Peyer's patch (tissue), 4 donors: ENCODE measurements at regions not wholly inside any gene's neighbourhood (a gene's known extent, or its start where the extent isn't known, plus 50 kb on each side); places are given as distances from the start of the nearest gene placed in this dataset.
"Not testable (repeated sequence)": the region's sequence is repeated elsewhere in the genome, so short reads cannot be mapped to it uniquely, and the experiment has no call there.

Source experiments
- DNase-seq, 3 donors: peaks; one replicate each; pipeline ENCODE4 v3.0.0-alpha.2; 2017 to 2019
- H3K27ac ChIP-seq, 4 donors: fragments of 200-600 bp; sonication (generic); one replicate each; pipeline ENCODE4 v1.5.1; 2016 to 2019
- H3K27me3 ChIP-seq, 2 donors: fragments of 200-600 bp; sonication (generic); one replicate each; pipeline ENCODE4 v1.5.1; 2019
- H3K36me3 ChIP-seq, 3 donors: fragments of 200-600 bp; sonication (generic); one replicate each; pipeline ENCODE4 v1.5.1; 2016 to 2019
- H3K4me1 ChIP-seq, 4 donors: fragments of 200-600 bp; sonication (generic); one replicate each; pipeline ENCODE4 v1.5.1; 2016 to 2019
- H3K4me3 ChIP-seq, 4 donors: fragments of 200-600 bp; sonication (generic); 1 replicate in 3 of 4; 2 replicates in 1 of 4; pipeline ENCODE4 v1.5.1; 2016 to 2019; ENCODE audit warnings: mild to moderate bottlenecking in 1 of 4
- H3K9me3 ChIP-seq, 4 donors: fragments of 200-600 bp; sonication (generic); one replicate each; pipeline ENCODE4 v1.5.1; 2016 to 2019; ENCODE audit warnings: mild to moderate bottlenecking in 1 of 4
- POLR2A ChIP-seq, 2 donors: fragments of 450-650 bp; IDR thresholded peaks; one replicate each; pipeline ENCODE4 v1.5.1; 2017; ENCODE audit warnings: antibody characterized with exemption in 2 of 2, mild to moderate bottlenecking in 2 of 2, moderate library complexity in 2 of 2
- TF ChIP-seq, protein P1 (sequence below), 6 experiments: fragments of 450-650 bp in 4 of 6; fragments of 200-600 bp in 2 of 6; sonication (generic) in 1 of 6; IDR thresholded peaks; one replicate each; pipeline ENCODE4 v1.5.1; 2017 to 2019; ENCODE audit warnings: antibody characterized with exemption in 6 of 6, mild to moderate bottlenecking in 3 of 6, moderate library complexity in 1 of 6

DNA sequence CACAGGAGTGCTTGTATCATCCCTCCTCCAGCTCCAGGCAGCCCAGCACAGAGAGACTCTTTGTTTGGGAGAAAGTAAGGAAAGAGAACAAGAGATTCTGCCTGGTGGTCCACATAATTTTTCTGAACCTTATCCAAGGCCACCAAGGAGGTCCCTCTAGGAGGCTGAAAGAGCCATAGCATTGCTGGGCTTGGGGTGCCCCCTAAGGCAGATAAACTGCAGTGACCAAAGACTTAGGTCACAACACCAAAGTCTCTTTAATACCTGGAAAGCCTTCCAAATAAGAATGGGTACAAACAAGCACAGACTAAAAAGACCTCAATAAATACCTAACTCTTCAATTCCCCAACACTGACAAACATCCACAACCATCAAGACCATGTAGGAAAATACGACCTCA is 310.2 kb upstream of the PPP2R3A start:
- H3K9me3 ChIP-seq, result no peaks in the 10 kb centered on the region
- TF ChIP-seq, protein P1, sequence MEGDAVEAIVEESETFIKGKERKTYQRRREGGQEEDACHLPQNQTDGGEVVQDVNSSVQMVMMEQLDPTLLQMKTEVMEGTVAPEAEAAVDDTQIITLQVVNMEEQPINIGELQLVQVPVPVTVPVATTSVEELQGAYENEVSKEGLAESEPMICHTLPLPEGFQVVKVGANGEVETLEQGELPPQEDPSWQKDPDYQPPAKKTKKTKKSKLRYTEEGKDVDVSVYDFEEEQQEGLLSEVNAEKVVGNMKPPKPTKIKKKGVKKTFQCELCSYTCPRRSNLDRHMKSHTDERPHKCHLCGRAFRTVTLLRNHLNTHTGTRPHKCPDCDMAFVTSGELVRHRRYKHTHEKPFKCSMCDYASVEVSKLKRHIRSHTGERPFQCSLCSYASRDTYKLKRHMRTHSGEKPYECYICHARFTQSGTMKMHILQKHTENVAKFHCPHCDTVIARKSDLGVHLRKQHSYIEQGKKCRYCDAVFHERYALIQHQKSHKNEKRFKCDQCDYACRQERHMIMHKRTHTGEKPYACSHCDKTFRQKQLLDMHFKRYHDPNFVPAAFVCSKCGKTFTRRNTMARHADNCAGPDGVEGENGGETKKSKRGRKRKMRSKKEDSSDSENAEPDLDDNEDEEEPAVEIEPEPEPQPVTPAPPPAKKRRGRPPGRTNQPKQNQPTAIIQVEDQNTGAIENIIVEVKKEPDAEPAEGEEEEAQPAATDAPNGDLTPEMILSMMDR (IDR thresholded peaks at IDR 0.05), result no peak
- no peak for TF ChIP-seq POLR2A (IDR thresholded peaks at IDR 0.05)

DNA sequence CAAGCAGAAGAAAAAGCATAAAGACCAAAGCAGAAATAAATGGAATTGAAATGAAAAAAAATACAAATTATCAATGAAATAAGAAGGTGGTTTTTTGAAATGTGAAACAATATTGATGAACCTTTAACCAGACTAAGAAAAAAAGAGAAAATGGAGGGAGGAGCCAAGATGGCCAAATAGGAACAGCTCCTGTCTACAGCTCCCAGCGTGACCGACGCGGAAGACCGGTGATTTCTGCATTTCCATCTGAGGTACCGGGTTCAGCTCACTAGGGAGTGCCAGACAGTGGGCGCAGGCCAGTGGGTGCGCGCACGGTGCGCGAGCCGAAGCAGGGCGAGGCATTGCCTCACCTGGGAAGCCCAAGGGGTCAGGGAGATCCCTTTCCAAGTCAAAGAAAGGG is 307.1 kb upstream of the PPP2R3A start:
- not testable (repeated sequence) for H3K4me1 ChIP-seq, H3K36me3 ChIP-seq, H3K27me3 ChIP-seq, H3K4me3 ChIP-seq, DNase-seq, H3K27ac ChIP-seq, H3K9me3 ChIP-seq

More for the DNA sequence above, 310.2 kb upstream of the PPP2R3A start:
- no peaks in the 10 kb centered on the region for H3K36me3 ChIP-seq
- no peaks in the 10 kb centered on the region for H3K27me3 ChIP-seq
- H3K27ac ChIP-seq, result no peak overlapping the region
- H3K4me3 ChIP-seq, result no peak overlapping the region
- H3K4me1 ChIP-seq, result no peaks in the 10 kb centered on the region
- no peak for DNase-seq

DNA sequence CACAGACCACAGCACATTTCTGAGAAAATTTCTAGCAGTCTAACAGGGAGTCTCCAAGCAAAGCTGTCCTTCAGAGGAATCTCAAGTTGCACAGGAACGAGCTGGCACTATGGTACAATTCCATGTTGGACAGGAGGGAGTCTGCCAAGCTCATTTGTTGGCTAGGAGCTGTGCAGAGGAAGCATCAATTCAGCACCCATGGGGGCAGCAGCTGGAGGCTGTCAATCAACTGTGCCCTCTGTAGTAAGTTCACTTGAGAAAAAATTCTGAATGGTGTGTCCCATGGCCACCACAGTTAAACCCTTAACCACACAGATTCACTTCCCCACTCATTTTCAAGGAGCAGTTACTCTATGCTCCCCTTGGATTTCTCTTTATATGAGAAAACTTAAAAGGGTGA is 298.5 kb upstream of the PPP2R3A start:
- no peaks in the 10 kb centered on the region for H3K36me3 ChIP-seq
- no peak overlapping the region for H3K27ac ChIP-seq
- no peaks in the 10 kb centered on the region for H3K27me3 ChIP-seq
- DNase-seq, result no peak
- TF ChIP-seq, protein P1 (IDR thresholded peaks at IDR 0.05), result no peak
- no peak for TF ChIP-seq POLR2A (IDR thresholded peaks at IDR 0.05)
- no peaks in the 10 kb centered on the region for H3K4me1 ChIP-seq
- no peak overlapping the region for H3K4me3 ChIP-seq
- no peaks in the 10 kb centered on the region for H3K9me3 ChIP-seq

DNA sequence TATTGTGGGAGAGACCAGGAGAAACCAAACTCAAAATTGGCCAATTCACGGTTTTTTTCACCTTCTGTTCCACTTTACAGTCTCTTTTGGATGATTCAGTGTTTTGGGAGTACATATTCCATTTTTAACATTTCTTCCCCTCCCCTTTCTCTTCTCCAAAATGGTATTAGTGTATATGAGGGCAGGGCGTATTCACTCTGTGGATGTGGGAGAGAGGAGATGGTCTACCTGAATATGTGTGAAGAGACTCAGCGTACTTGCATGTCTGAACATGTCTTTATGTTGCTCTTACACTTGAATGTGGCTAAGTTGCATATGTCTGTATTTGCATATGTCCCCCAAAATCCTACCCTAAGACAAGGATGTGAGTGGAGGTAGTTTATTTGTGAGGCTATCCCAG is 291.0 kb upstream of the PPP2R3A start:
- TF ChIP-seq, protein P1 (IDR thresholded peaks at IDR 0.05), result no peak
- no peak for TF ChIP-seq POLR2A (IDR thresholded peaks at IDR 0.05)
- H3K4me3 ChIP-seq, result no peak overlapping the region
- no peaks in the 10 kb centered on the region for H3K27me3 ChIP-seq
- H3K9me3 ChIP-seq, result no peaks in the 10 kb centered on the region
- no peak overlapping the region for H3K27ac ChIP-seq
- no peak for DNase-seq
- no peaks in the 10 kb centered on the region for H3K4me1 ChIP-seq
- no peaks in the 10 kb centered on the region for H3K36me3 ChIP-seq

DNA sequence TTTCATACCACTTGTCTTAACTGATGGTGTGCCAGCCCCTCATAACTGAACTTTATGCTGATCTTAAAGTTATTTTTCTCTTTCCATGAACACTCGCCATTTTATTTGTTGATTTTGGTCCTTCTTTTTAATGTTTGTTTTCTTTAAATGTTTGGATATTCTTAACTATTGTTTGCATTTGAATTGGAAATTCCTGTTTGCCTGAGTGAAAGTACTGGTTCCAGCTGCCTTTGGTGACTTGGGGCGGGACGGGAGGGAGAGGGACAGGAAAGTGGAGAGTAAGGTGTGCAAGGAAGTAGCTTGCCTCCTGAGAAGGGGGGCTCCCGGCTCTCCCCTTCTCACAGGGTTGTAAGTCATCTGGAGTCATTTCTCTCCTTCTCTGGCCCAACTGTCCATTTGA is 287.1 kb upstream of the PPP2R3A start:
- Histone ChIP-seq H3K4me1 (no peaks in the 10 kb centered on the region), H3K4me3 (no peak overlapping the region), H3K36me3 (no peaks in the 10 kb centered on the region), H3K27me3 (no peaks in the 10 kb centered on the region), H3K27ac (no peak overlapping the region), H3K9me3 (no peaks in the 10 kb centered on the region)
- DNase-seq, result no peak
- TF ChIP-seq POLR2A (IDR thresholded peaks at IDR 0.05), result no peak
- TF ChIP-seq, protein P1 (IDR thresholded peaks at IDR 0.05), result no peak

DNA sequence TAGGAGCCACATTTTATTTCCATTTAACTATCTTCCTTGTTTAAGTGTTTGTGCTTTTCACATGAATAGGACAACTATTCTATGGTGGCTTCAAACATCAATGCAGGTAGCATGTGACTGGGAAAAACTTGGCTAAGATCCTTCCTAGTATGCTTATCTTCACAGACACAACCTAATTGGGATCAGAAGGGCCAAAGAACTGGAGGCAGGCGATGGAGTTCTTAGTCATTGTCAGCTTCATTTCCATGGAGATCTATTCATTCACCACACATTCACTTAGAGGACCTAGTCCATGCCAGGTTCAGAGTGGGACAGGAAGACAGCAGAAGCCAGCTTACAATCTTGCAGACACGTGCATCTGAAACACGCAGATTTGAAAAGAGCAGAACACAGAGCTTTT is 277.5 kb upstream of the PPP2R3A start:
- no peaks in the 10 kb centered on the region for H3K27me3 ChIP-seq
- no peak for DNase-seq
- TF ChIP-seq, protein P1 (IDR thresholded peaks at IDR 0.05), result no peak
- TF ChIP-seq POLR2A (IDR thresholded peaks at IDR 0.05), result no peak
- H3K4me3 ChIP-seq, result no peak overlapping the region
- H3K9me3 ChIP-seq, result no peaks in the 10 kb centered on the region
- H3K4me1 ChIP-seq, result no peaks in the 10 kb centered on the region
- no peak overlapping the region for H3K27ac ChIP-seq
- no peaks in the 10 kb centered on the region for H3K36me3 ChIP-seq
